Adrenal gland (tissue), 9 donors: ENCODE measurements at regions not wholly inside any gene's neighbourhood (a gene's known extent, or its start where the extent isn't known, plus 50 kb on each side); places are given as distances from the start of the nearest gene placed in this dataset.

Experiments used
- DNase-seq, 7 donors: peaks; one replicate each; pipeline ENCODE4 v3.0.0-alpha.2; 2019 to 2020
- H3K27ac ChIP-seq, 5 donors: fragments of 200-600 bp; sonication (generic) in 4 of 5; 1 replicate in 3 of 5; 2 replicates in 2 of 5; pipeline versions ENCODE4 v1.5.1 to v1.8.0; 2016 to 2020; ENCODE audit warnings: mild to moderate bottlenecking in 1 of 5
- H3K27me3 ChIP-seq: fragments of 200-600 bp; 2 replicates; pipeline ENCODE4 v1.8.0; 2021
- H3K36me3 ChIP-seq, 2 donors: fragments of 200-600 bp; replicated peaks in 1 of 2; 1 replicate in 1 of 2; 2 replicates in 1 of 2; pipeline versions ENCODE4 v1.5.1 to v1.8.0; 2018 to 2022
- H3K4me1 ChIP-seq, 2 donors: fragments of 200-600 bp; replicated peaks in 1 of 2; 1 replicate in 1 of 2; 2 replicates in 1 of 2; pipeline versions ENCODE4 v1.5.1 to v1.8.0; 2018 to 2021
- H3K4me3 ChIP-seq, 4 donors: fragments of 200-600 bp; sonication (generic) in 3 of 4; one replicate each; pipeline ENCODE4 v1.5.1; 2016 to 2018
- H3K9me3 ChIP-seq, 3 donors: fragments of 200-600 bp; sonication (generic) in 1 of 3; replicated peaks in 1 of 3; 1 replicate in 2 of 3; 2 replicates in 1 of 3; pipeline versions ENCODE4 v1.5.1 to v1.8.0; 2016 to 2021
- POLR2A ChIP-seq, 2 donors: fragments of 450-650 bp; IDR thresholded peaks; one replicate each; pipeline ENCODE4 v1.6.1; 2017; ENCODE audit warnings: antibody characterized with exemption in 2 of 2, mild to moderate bottlenecking in 2 of 2, moderate library complexity in 1 of 2
- WGBS, 4 donors: extraction: QIAGEN DNeasy Blood & Tissue Kit in 2 of 4; methylation state at CpG; one replicate each; pipeline versions ENCODE4 v1.1.5 to v1.1.7; 2013 to 2017; 5-methylcytosine and 5-hydroxymethylcytosine counted together
- intact Hi-C, 2 donors: fragments of 100-400 bp; cut with DNase I; formaldehyde crosslinking; loops; one replicate each; pipeline versions ENCODE4 v1.14.1 to v1.15.0; 2022 to 2023
- TF ChIP-seq, protein P1 (sequence below), 6 experiments: fragments of 450-650 bp in 4 of 6; fragments of 200-600 bp in 2 of 6; sonication (generic) in 1 of 6; IDR thresholded peaks; 1 replicate in 5 of 6; 2 replicates in 1 of 6; pipeline versions ENCODE4 v1.5.1 to v1.8.0; 2016 to 2021; ENCODE audit warnings: antibody characterized with exemption in 6 of 6, mild to moderate bottlenecking in 2 of 6, moderate library complexity in 1 of 6
- donor health status: healthy with polysubstance abuse.
- donor health status: Bipolar disorder and iron deficiency.
- donor health status: DM: yes; HTN: yes; CAD: no.
- donor health status: DM: no; HTN: no; CAD: no.
- donor health status: DM: no; HTN: no; CAD: no.

GRCh38 chr3:83894223-83894622 lies 1064.6 kb upstream of the CADM2 start:
- Histone ChIP-seq H3K27me3 (no peaks in the 10 kb centered on the region), H3K4me1 (no peaks in the 10 kb centered on the region), H3K36me3 (no peaks in the 10 kb centered on the region), H3K27ac (no peak overlapping the region), H3K9me3 (no peaks in the 10 kb centered on the region), H3K4me3 (no peak overlapping the region)
- TF ChIP-seq, protein P1, sequence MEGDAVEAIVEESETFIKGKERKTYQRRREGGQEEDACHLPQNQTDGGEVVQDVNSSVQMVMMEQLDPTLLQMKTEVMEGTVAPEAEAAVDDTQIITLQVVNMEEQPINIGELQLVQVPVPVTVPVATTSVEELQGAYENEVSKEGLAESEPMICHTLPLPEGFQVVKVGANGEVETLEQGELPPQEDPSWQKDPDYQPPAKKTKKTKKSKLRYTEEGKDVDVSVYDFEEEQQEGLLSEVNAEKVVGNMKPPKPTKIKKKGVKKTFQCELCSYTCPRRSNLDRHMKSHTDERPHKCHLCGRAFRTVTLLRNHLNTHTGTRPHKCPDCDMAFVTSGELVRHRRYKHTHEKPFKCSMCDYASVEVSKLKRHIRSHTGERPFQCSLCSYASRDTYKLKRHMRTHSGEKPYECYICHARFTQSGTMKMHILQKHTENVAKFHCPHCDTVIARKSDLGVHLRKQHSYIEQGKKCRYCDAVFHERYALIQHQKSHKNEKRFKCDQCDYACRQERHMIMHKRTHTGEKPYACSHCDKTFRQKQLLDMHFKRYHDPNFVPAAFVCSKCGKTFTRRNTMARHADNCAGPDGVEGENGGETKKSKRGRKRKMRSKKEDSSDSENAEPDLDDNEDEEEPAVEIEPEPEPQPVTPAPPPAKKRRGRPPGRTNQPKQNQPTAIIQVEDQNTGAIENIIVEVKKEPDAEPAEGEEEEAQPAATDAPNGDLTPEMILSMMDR (IDR thresholded peaks at IDR 0.05): no peak
- TF ChIP-seq POLR2A (IDR thresholded peaks at IDR 0.05): no peak
- intact Hi-C loops: no loop called here
- WGBS, 4 donors: 53 to 83% (median 62%) methylated on average over 2 of the region's 2 CpGs
- DNase-seq: no peak

DNA sequence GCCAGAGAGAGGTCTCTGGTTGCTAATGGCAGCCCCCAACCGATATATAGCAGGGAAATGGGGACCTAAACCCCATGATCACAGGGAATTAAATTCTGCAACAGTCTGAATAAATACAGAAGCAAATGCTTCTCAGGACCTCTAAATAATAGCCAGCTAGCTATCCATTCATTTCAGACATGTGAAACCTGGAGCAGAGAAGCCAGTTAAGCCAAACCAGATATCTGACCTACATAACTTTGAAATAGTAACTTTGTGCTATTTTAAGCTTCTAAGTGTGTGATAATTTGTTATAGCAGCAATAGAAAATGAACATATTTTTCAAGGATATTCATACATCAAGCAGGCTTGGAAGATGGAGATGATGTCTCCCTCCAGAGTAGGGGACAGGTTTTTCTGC lies 1062.9 kb upstream of the CADM2 start:
- H3K4me3 ChIP-seq: no peak overlapping the region
- DNase-seq: no peak
- no peaks in the 10 kb centered on the region for H3K4me1 ChIP-seq
- no peaks in the 10 kb centered on the region for H3K36me3 ChIP-seq
- intact Hi-C loops: no loop called here
- WGBS, 4 donors: 0 to 59% (median 40%) methylated on average over 1 of the region's 1 CpG
- no peaks in the 10 kb centered on the region for H3K27me3 ChIP-seq
- H3K9me3 ChIP-seq: no peaks in the 10 kb centered on the region
- TF ChIP-seq, protein P1 (IDR thresholded peaks at IDR 0.05): no peak
- no peak for TF ChIP-seq POLR2A (IDR thresholded peaks at IDR 0.05)
- H3K27ac ChIP-seq: no peak overlapping the region

DNA sequence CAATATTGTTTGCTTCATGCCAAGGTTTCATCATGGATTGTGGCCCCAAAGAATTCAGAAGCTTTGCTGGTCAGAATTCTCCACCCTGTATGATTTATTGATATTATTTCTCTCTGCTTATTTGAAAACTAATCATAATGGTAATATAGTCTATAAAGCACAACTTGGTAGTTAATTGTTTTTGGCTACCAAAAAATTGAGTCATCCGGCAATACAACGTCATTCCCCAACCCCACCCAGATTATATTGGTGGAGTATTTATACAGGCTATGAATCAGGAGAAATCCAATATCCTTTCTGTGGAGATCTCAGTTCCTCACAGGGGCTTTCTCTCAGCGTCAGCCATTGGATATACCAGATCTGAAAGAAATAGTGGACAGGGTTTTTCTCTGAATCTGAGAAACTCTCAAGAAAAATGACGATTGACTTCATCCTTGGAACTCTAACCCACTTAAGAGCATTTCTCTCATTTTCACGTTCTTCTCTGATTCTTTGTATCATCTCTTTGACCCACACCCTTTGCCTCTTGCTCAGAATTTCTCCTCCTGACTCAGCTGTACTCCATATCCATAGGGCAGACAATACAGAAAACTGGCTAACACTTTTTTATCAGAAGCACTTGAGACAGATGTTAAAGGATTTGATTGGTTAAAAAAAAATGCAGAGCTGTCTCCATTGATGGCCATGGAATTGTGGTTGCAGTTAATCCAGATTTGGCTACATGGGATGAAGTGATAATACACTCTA lies 1055.8 kb upstream of the CADM2 start:
- 63 to 82% (median 65%) methylated on average over 5 of the region's 5 CpGs for WGBS, 4 donors
- H3K9me3 ChIP-seq: no peaks in the 10 kb centered on the region
- no peak overlapping the region for H3K27ac ChIP-seq

DNA sequence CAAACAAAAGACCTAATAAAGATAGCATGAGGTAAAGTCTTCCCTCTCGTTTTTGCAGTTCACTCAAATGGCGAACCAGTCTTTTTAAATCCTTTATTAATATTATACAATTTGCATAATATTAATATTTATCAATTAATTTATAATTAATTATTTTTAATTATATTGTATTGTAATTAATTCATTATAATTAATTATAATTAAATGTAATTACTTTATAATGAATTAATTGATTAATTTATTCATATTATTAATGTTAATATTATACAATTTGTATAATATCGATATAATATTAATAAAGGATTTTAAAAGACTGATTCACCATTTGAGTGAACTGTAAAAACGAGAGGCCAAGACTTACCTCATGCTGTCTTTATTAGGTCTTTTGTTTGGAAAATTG lies 1045.4 kb upstream of the CADM2 start:
- H3K9me3 ChIP-seq: no peaks in the 10 kb centered on the region
- no peak overlapping the region for H3K27ac ChIP-seq
- TF ChIP-seq, protein P1 (IDR thresholded peaks at IDR 0.05): no peak
- no peak for TF ChIP-seq POLR2A (IDR thresholded peaks at IDR 0.05)
- H3K27me3 ChIP-seq: no peaks in the 10 kb centered on the region
- no peaks in the 10 kb centered on the region for H3K36me3 ChIP-seq
- H3K4me3 ChIP-seq: no peak overlapping the region
- intact Hi-C loops: no loop called here
- 72 to 78% (median 75%) methylated on average over 4 of the region's 4 CpGs for WGBS, 4 donors
- no peaks in the 10 kb centered on the region for H3K4me1 ChIP-seq
- DNase-seq: no peak

More for the DNA sequence above, 1055.8 kb upstream of the CADM2 start:
- DNase-seq: no peak
- no peaks in the 10 kb centered on the region for H3K27me3 ChIP-seq
- intact Hi-C loops: no loop called here
- no peak for TF ChIP-seq POLR2A (IDR thresholded peaks at IDR 0.05)
- TF ChIP-seq, protein P1 (IDR thresholded peaks at IDR 0.05): no peak
- H3K4me3 ChIP-seq: no peak overlapping the region
- no peaks in the 10 kb centered on the region for H3K4me1 ChIP-seq
- no peaks in the 10 kb centered on the region for H3K36me3 ChIP-seq
